H1 (cell line): ENCODE measurements at regions not wholly inside any gene's neighbourhood (a gene's known extent, or its start where the extent isn't known, plus 50 kb on each side); places are given as distances from the start of the nearest gene placed in this dataset.

Experiments used
- CTCF ChIA-PET: fragments of 300-600 bp; sonication (Branson Sonifier 250); formaldehyde crosslinking; loops from one replicate; lab custom pipeline; 2021; ENCODE audit not compliant: partially characterized antibody; lab: Charles Lee
- POLR2A ChIA-PET: fragments of 300-600 bp; sonication (Branson Sonifier 250); formaldehyde crosslinking; loops from one replicate; lab custom pipeline; 2021; ENCODE audit warnings: inconsistent platforms; ENCODE audit not compliant: partially characterized antibody; lab: Charles Lee
- DNase-seq, 2 experiments: peaks; one replicate each; pipeline versions ENCODE4 v3.0.0 to v3.0.0-alpha.2; 2010 to 2022; ENCODE audit warnings: low spot score in 2 of 2, low read depth in 1 of 2, mixed read lengths in 1 of 2
- FAIRE-seq: peaks from 2 replicates; lab custom pipeline; 2011; peaks lifted over from hg19 to GRCh38; lab: Jason Lieb, UNC
- H2AFZ ChIP-seq: 2 replicates; pipeline ENCODE4 v1.8.1; 2012; ENCODE audit warnings: low read length, inconsistent platforms
- H2AK5ac ChIP-seq: 2 replicates; pipeline ENCODE4 v1.6.1; 2013; ENCODE audit warnings: low read depth, low read length
- H2BK120ac ChIP-seq: replicated peaks from 2 replicates; pipeline ENCODE3; 2013; ENCODE audit warnings: low read depth, low read length, inconsistent platforms
- H2BK12ac ChIP-seq: 2 replicates; pipeline ENCODE4 v1.6.1; 2013; ENCODE audit warnings: low read depth, low read length
- H2BK15ac ChIP-seq: 2 replicates; pipeline ENCODE4 v1.6.1; 2013; ENCODE audit warnings: low read length
- H2BK20ac ChIP-seq: 2 replicates; pipeline ENCODE4 v1.6.1; 2013; ENCODE audit warnings: low read length
- H2BK5ac ChIP-seq: 2 replicates; pipeline ENCODE4 v1.6.1; 2013; ENCODE audit warnings: low read depth, low read length
- H3K14ac ChIP-seq: 2 replicates; pipeline ENCODE4 v1.6.1; 2013; ENCODE audit warnings: inconsistent platforms; ENCODE audit not compliant: insufficient read length
- H3K18ac ChIP-seq: 2 replicates; pipeline ENCODE4 v1.6.1; 2013; ENCODE audit warnings: low read length; ENCODE audit errors: extremely low read depth
- H3K23ac ChIP-seq: 2 replicates; pipeline ENCODE4 v1.6.1; 2013; ENCODE audit warnings: inconsistent platforms; ENCODE audit not compliant: insufficient read length
- H3K23me2 ChIP-seq: 2 replicates; pipeline ENCODE4 v1.6.1; 2013; ENCODE audit warnings: low read depth, low read length
- H3K27ac ChIP-seq: 2 replicates; pipeline ENCODE4 v1.6.1; 2011; ENCODE audit warnings: low read depth, low read length, inconsistent platforms
- H3K27me3 ChIP-seq, 4 experiments: replicated peaks in 1 of 4; 1 replicate in 1 of 4; 2 replicates in 3 of 4; pipeline versions ENCODE4 v1.6.1 to v1.8.1; 2011 to 2013; ENCODE audit warnings: low read length in 3 of 4, mild to moderate bottlenecking in 3 of 4, inconsistent platforms in 2 of 4, mixed read lengths in 2 of 4, moderate library complexity in 1 of 4; ENCODE audit not compliant: control insufficient read depth in 3 of 4, insufficient read depth in 3 of 4; ENCODE audit errors: extremely low read depth in 1 of 4
- H3K36me3 ChIP-seq, 4 experiments: 2 replicates each; pipeline versions ENCODE4 v1.6.1 to v1.8.1; 2011 to 2013; ENCODE audit warnings: mild to moderate bottlenecking in 4 of 4, low read length in 3 of 4, moderate library complexity in 2 of 4, control low read depth in 1 of 4, inconsistent platforms in 1 of 4; ENCODE audit not compliant: insufficient read depth in 4 of 4, control insufficient read depth in 2 of 4
- H3K4ac ChIP-seq: replicated peaks from 2 replicates; pipeline ENCODE3; 2013; ENCODE audit warnings: low read length, low read depth, mixed read lengths, inconsistent platforms; ENCODE audit not compliant: insufficient read length
- H3K4me1 ChIP-seq, 4 experiments: replicated peaks in 1 of 4; 1 replicate in 1 of 4; 2 replicates in 3 of 4; pipeline versions ENCODE4 v1.6.1 to v1.8.1; 2011 to 2013; ENCODE audit warnings: low read length in 3 of 4, inconsistent platforms in 2 of 4, mixed read lengths in 1 of 4; ENCODE audit not compliant: insufficient read depth in 4 of 4, control insufficient read depth in 3 of 4
- H3K4me2 ChIP-seq, 2 experiments: 2 replicates each; pipeline versions ENCODE4 v1.6.1 to v1.8.1; 2011 to 2013; ENCODE audit warnings: low read depth in 2 of 2, low read length in 2 of 2, control low read depth in 1 of 2, inconsistent platforms in 1 of 2, mild to moderate bottlenecking in 1 of 2; ENCODE audit not compliant: insufficient read depth in 1 of 2
- H3K4me3 ChIP-seq, 4 experiments: fragments of 200-600, 300-600 bp in 1 of 4; sonication (generic), shearing (Covaris generic), sonication (Bioruptor Twin) in 1 of 4; 2 replicates each; pipeline versions ENCODE4 v1.5.1 to v1.8.1; 2011 to 2016; ENCODE audit warnings: low read length in 4 of 4, low read depth in 3 of 4, control low read depth in 2 of 4, inconsistent platforms in 2 of 4, mild to moderate bottlenecking in 2 of 4, mixed read lengths in 1 of 4, moderate library complexity in 1 of 4; ENCODE audit not compliant: insufficient read depth in 2 of 4; ENCODE audit errors: extremely low read depth in 1 of 4
- H3K56ac ChIP-seq: replicated peaks from 2 replicates; pipeline ENCODE3; 2013; ENCODE audit warnings: low read depth, mild to moderate bottlenecking, mixed read lengths, low read length, inconsistent platforms; ENCODE audit not compliant: insufficient read length
- H3K79me1 ChIP-seq: 2 replicates; pipeline ENCODE4 v1.6.1; 2013; ENCODE audit warnings: low read depth, low read length, control low read depth
- H3K79me2 ChIP-seq, 2 experiments: 2 replicates each; pipeline versions ENCODE4 v1.6.1 to v1.8.1; 2012 to 2013; ENCODE audit warnings: low read length in 2 of 2, mild to moderate bottlenecking in 2 of 2, inconsistent platforms in 1 of 2; ENCODE audit not compliant: insufficient read depth in 2 of 2, control insufficient read depth in 1 of 2
- H3K9ac ChIP-seq, 4 experiments: replicated peaks in 1 of 4; 1 replicate in 1 of 4; 2 replicates in 3 of 4; pipeline versions ENCODE4 v1.6.1 to v1.8.1; 2011 to 2013; ENCODE audit warnings: low read depth in 3 of 4, low read length in 3 of 4, control low read depth in 2 of 4, mild to moderate bottlenecking in 2 of 4, moderate library complexity in 2 of 4, inconsistent platforms in 1 of 4; ENCODE audit errors: extremely low read depth in 1 of 4
- H3K9me3 ChIP-seq, 2 experiments: 2 replicates each; pipeline versions ENCODE4 v1.6.1 to v1.8.1; 2012 to 2013; ENCODE audit warnings: mild to moderate bottlenecking in 2 of 2, moderate library complexity in 2 of 2, control low read depth in 1 of 2, inconsistent platforms in 1 of 2, low read depth in 1 of 2, low read length in 1 of 2, mixed read lengths in 1 of 2; ENCODE audit not compliant: insufficient read depth in 2 of 2
- H4K20me1 ChIP-seq, 2 experiments: replicated peaks in 1 of 2; 2 replicates each; pipeline versions ENCODE3 to v1.8.1; 2011 to 2013; ENCODE audit warnings: inconsistent platforms in 2 of 2, low read length in 2 of 2, mild to moderate bottlenecking in 1 of 2; ENCODE audit not compliant: insufficient read depth in 2 of 2, control insufficient read depth in 1 of 2
- H4K5ac ChIP-seq: 2 replicates; pipeline ENCODE4 v1.6.1; 2013; ENCODE audit warnings: low read length, low read depth, mixed read lengths, inconsistent platforms; ENCODE audit not compliant: insufficient read length
- H4K8ac ChIP-seq: 2 replicates; pipeline ENCODE4 v1.8.0; 2013; ENCODE audit warnings: mild to moderate bottlenecking, moderate library complexity, low read length, inconsistent platforms; ENCODE audit not compliant: insufficient read depth; ENCODE audit errors: extremely low read depth
- H4K91ac ChIP-seq: replicated peaks from 2 replicates; pipeline ENCODE3; 2013; ENCODE audit warnings: low read length, mixed read lengths, inconsistent platforms; ENCODE audit not compliant: insufficient read length
- EZH2 ChIP-seq: fragments of 200-600 bp; sonication (generic); IDR thresholded peaks from 2 replicates; pipeline ENCODE4 v1.7.1; 2012; ENCODE audit warnings: low read depth, mild to moderate bottlenecking, moderate library complexity, low read length, inconsistent platforms; ENCODE audit not compliant: severe bottlenecking
- RFX5 ChIP-seq: IDR thresholded peaks from 2 replicates; pipeline ENCODE4 v1.6.1; 2011; ENCODE audit warnings: low read depth, low read length, improper control_type of control experiment, borderline replicate concordance
- WGBS, 2 experiments: shearing (Covaris generic) in 1 of 2; methylation state at CpG; one replicate each; pipeline versions ENCODE4 v1.1.6 to v1.1.7; 2013 to 2015; ENCODE audit warnings: low lambda C conversion rate in 2 of 2, mixed read lengths in 2 of 2, inconsistent platforms in 1 of 2, low coverage in 1 of 2, missing lambda C conversion rate in 1 of 2; ENCODE audit not compliant: insufficient replicate concordance in 2 of 2, insufficient coverage in 1 of 2, insufficient read length in 1 of 2; ENCODE audit errors: extremely low coverage in 1 of 2, missing lambda C conversion rate in 1 of 2; 5-methylcytosine and 5-hydroxymethylcytosine counted together

DNA sequence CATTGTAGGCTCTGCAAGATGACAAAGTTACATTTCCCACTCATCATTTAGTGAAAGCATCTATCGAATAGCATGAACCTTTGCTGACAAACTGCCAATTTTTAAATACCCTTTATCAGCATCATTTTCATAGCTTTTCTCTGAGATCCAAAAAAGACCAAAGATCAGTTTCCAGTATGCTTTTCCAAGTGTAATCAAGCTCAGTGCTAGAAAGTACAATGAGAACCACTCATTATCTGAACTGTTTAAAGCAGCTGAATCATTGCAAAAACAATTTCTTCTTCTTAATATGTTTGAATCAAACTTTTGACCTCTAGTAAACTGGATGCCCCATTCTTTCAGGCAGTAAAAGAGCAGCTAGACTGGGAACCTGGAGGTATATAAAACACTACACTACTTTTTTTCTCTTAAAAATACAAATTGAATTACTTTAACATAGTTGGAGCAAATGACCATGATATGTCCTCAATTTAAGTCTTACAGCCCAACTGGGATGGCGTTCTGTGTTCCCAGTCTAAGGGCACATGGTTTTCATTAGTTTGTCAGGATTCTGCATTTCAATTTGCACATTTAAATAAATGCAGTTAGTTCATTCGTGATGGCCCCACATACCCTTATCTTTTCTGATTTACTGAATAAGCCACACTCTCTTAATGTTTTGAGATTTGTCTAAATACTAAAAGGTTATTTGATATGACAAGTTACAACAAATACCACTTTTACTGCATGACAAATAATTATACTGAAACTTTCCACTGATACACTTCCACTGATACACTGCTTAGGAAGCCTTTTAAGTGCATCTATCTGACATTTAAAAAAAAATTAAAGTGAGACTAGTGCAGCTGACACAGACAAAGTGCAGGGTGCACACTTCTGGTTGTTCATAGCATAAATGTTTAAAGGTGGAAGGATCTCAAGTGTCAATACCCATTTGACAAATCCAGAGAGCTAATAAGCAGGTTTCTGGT, 146.0 kb upstream of the FRMD4B start:
- no peaks in the 10 kb centered on the region for H3K23me2 ChIP-seq
- WGBS, 2 experiments, result 92% methylated on average over 3 of the region's 3 CpGs; no CpG with 5 or more reads in 1 of the 2 experiments
- H3K4me1 ChIP-seq, result peaks cover 0 to 8% (median 3%) of the 10 kb centered on the region in 4 experiments; a peak in 1 of 7 replicates
- no peak overlapping the region for H3K14ac ChIP-seq
- H2BK120ac ChIP-seq, result no peak overlapping the region
- no peak for TF ChIP-seq RFX5
- no peak for TF ChIP-seq EZH2
- H3K23ac ChIP-seq, result no peak overlapping the region
- POLR2A ChIA-PET, result no interaction called here
- H3K79me2 ChIP-seq, result no peaks in the 10 kb centered on the region
- no peak overlapping the region for H2BK15ac ChIP-seq
- H2AFZ ChIP-seq, result no peak overlapping the region
- no peak overlapping the region for H2BK5ac ChIP-seq
- H3K27me3 ChIP-seq, result no peaks in the 10 kb centered on the region
- CTCF ChIA-PET, result interaction anchor here (1.7 kb wide), 1 partner anchor 14 kb away, joined by 4 read pairs; no protein-coding TSS in a partner anchor
- H3K9me3 ChIP-seq, result no peaks in the 10 kb centered on the region
- no peak overlapping the region for H4K5ac ChIP-seq
- no peak overlapping the region for H4K8ac ChIP-seq
- no peak overlapping the region for H3K4me3 ChIP-seq
- H2BK20ac ChIP-seq, result no peak overlapping the region
- H3K27ac ChIP-seq, result no peak overlapping the region
- H2AK5ac ChIP-seq, result no peak overlapping the region
- FAIRE-seq (no peak), DNase-seq (no peak)
- no peak overlapping the region for H3K18ac ChIP-seq
- H2BK12ac ChIP-seq, result no peak overlapping the region
- no peak overlapping the region for H3K4ac ChIP-seq
- no peaks in the 10 kb centered on the region for H3K36me3 ChIP-seq
- no peaks in the 10 kb centered on the region; the same call in 1 of the 2 replicates for H3K79me1 ChIP-seq
- no peak overlapping the region for H4K91ac ChIP-seq
- H3K9ac ChIP-seq, result no peak overlapping the region
- H3K4me2 ChIP-seq, result no peak overlapping the region
- H4K20me1 ChIP-seq, result peaks cover 0 to 6% of the 10 kb centered on the region in 2 experiments
- no peak overlapping the region for H3K56ac ChIP-seq
